Endothelial cell of umbilical vein (primary cell): ENCODE measurements at regions not wholly inside any gene's neighbourhood (a gene's known extent, or its start where the extent isn't known, plus 50 kb on each side); places are given as distances from the start of the nearest gene placed in this dataset.

Experiments used
- BruUV-seq: library from RNA; stranded (reverse); fragments of 400-500 nt; replicated peaks from 2 replicates; lab custom pipeline; 2021; lab: Mats Ljungman, UMichigan
- CTCF ChIA-PET: fragments of 300-600, 350-600 bp; sonication (Branson Sonifier 250); formaldehyde crosslinking; loops from one replicate; lab custom pipeline; 2021; ENCODE audit warnings: antibody characterized with exemption, inconsistent platforms; lab: Charles Lee
- POLR2A ChIA-PET: fragments of 300-600, 350-600 bp; sonication (Branson Sonifier 250); formaldehyde crosslinking; loops from one replicate; lab custom pipeline; 2021; ENCODE audit warnings: antibody characterized with exemption, inconsistent platforms; lab: Charles Lee
- DNase-seq: peaks from one replicate; pipeline ENCODE4 v3.0.0-alpha.2; 2011; ENCODE audit warnings: low read depth, low spot score
- FAIRE-seq: peaks from 2 replicates; lab custom pipeline; 2011; peaks lifted over from hg19 to GRCh38; lab: Jason Lieb, UNC
- H2AFZ ChIP-seq: 2 replicates; pipeline ENCODE4 v1.6.0; 2012; ENCODE audit warnings: low read depth, low read length, control low read depth, inconsistent platforms
- H3K27ac ChIP-seq: 2 replicates; pipeline ENCODE4 v1.5.1; 2011; ENCODE audit warnings: low read depth, mild to moderate bottlenecking, control low read depth, low read length, moderate library complexity; ENCODE audit not compliant: insufficient read depth
- H3K27me3 ChIP-seq, 2 experiments: 2 replicates each; pipeline versions ENCODE4 v1.6.0 to v1.6.1; 2011; ENCODE audit warnings: low read length in 2 of 2, mixed read lengths in 1 of 2; ENCODE audit not compliant: control insufficient read depth in 2 of 2, insufficient read depth in 2 of 2
- H3K36me3 ChIP-seq, 2 experiments: 2 replicates in 1 of 2; 3 replicates in 1 of 2; pipeline ENCODE4 v1.5.1; 2011; ENCODE audit warnings: low read length in 2 of 2, mild to moderate bottlenecking in 1 of 2, moderate library complexity in 1 of 2; ENCODE audit not compliant: control insufficient read depth in 2 of 2, insufficient read depth in 2 of 2; ENCODE audit errors: extremely low read depth in 1 of 2
- H3K4me1 ChIP-seq: 3 replicates; pipeline ENCODE4 v1.5.1; 2011; ENCODE audit warnings: mild to moderate bottlenecking, low read length; ENCODE audit not compliant: control insufficient read depth, insufficient read depth; ENCODE audit errors: extremely low read depth
- H3K4me2 ChIP-seq: 2 replicates; pipeline ENCODE4 v1.6.1; 2011; ENCODE audit warnings: low read length, control low read depth, mixed read lengths; ENCODE audit not compliant: insufficient read depth
- H3K4me3 ChIP-seq, 3 experiments: fragments of 200-600 bp in 1 of 3; sonication (generic), shearing (Covaris generic) in 1 of 3; replicated peaks in 1 of 3; 2 replicates each; pipeline ENCODE4 v1.5.1; 2011 to 2016; ENCODE audit warnings: control low read depth in 3 of 3, low read length in 3 of 3, mild to moderate bottlenecking in 2 of 3, inconsistent platforms in 1 of 3, low read depth in 1 of 3, moderate library complexity in 1 of 3; ENCODE audit not compliant: insufficient read depth in 1 of 3
- H3K79me2 ChIP-seq: 2 replicates; pipeline ENCODE4 v1.6.0; 2012; ENCODE audit warnings: low read length, inconsistent platforms; ENCODE audit not compliant: control insufficient read depth, insufficient read depth
- H3K9ac ChIP-seq: replicated peaks from 2 replicates; pipeline ENCODE3; 2011; ENCODE audit warnings: low read length, control low read depth; ENCODE audit not compliant: insufficient read depth; ENCODE audit errors: extremely low read depth
- H3K9me1 ChIP-seq: replicated peaks from 3 replicates; pipeline ENCODE4 v1.6.0; 2011; ENCODE audit warnings: mild to moderate bottlenecking, low read length; ENCODE audit not compliant: control insufficient read depth, insufficient read depth; ENCODE audit errors: extremely low read depth
- H3K9me3 ChIP-seq: replicated peaks from 2 replicates; pipeline ENCODE4 v1.5.1; 2012; ENCODE audit warnings: low read length, inconsistent platforms; ENCODE audit not compliant: control insufficient read depth, insufficient read depth
- H4K20me1 ChIP-seq: replicated peaks from 2 replicates; pipeline ENCODE3; 2011; ENCODE audit warnings: mild to moderate bottlenecking, low read length; ENCODE audit not compliant: control insufficient read depth, insufficient read depth; ENCODE audit errors: extremely low read depth
- CTCF ChIP-seq, 2 donors: IDR thresholded peaks; 1 replicate in 1 of 2; 2 replicates in 1 of 2; pipeline ENCODE4 v1.5.1; 2011; ENCODE audit warnings: low read length in 2 of 2, mild to moderate bottlenecking in 2 of 2, moderate library complexity in 2 of 2, control low read depth in 1 of 2, inconsistent platforms in 1 of 2, low read depth in 1 of 2; ENCODE audit not compliant: insufficient read depth in 1 of 2; ENCODE audit errors: extremely low read depth in 1 of 2
- EZH2 ChIP-seq: IDR thresholded peaks from 2 replicates; pipeline ENCODE4 v1.6.1; 2012; ENCODE audit warnings: borderline replicate concordance, low read depth, mild to moderate bottlenecking, moderate library complexity, low read length, inconsistent platforms; ENCODE audit not compliant: severe bottlenecking
- FOS ChIP-seq: IDR thresholded peaks from 2 replicates; pipeline ENCODE4 v1.6.1; 2011; ENCODE audit warnings: mild to moderate bottlenecking, low read length, moderate library complexity, borderline replicate concordance; ENCODE audit not compliant: insufficient read depth
- GATA2 ChIP-seq: IDR thresholded peaks from 2 replicates; pipeline ENCODE4 v1.7.0; 2011; ENCODE audit warnings: low read depth, mild to moderate bottlenecking, moderate library complexity, mixed read lengths, low read length; ENCODE audit not compliant: insufficient read length, insufficient read depth
- JUN ChIP-seq: IDR thresholded peaks from 2 replicates; pipeline ENCODE4 v1.6.1; 2011; ENCODE audit warnings: borderline replicate concordance, low read depth; ENCODE audit not compliant: insufficient read length, insufficient read depth
- MAX ChIP-seq: IDR thresholded peaks from 2 replicates; pipeline ENCODE4 v1.6.1; 2011; ENCODE audit not compliant: insufficient read depth, insufficient read length
- MYC ChIP-seq: IDR thresholded peaks from one replicate; pipeline ENCODE4 v1.6.1; 2011; ENCODE audit warnings: mild to moderate bottlenecking, low read depth, low read length
- POLR2A ChIP-seq: IDR thresholded peaks from 2 replicates; pipeline ENCODE4 v1.6.1; 2012; ENCODE audit warnings: low read depth, mild to moderate bottlenecking, control low read depth, low read length
- POLR2AphosphoS5 ChIP-seq: IDR thresholded peaks from 2 replicates; pipeline ENCODE4 v1.6.1; 2012; ENCODE audit warnings: low read depth, mild to moderate bottlenecking, control low read depth, low read length, moderate library complexity; ENCODE audit not compliant: insufficient read depth
- dilution Hi-C: fragments of 300-500 bp; cut with MboI; formaldehyde crosslinking; loops from one replicate; pipeline ENCODE4 v1.15.0; 2019; ENCODE audit warnings: low sequenced_read_pairs; ENCODE audit not compliant: extremely low pct_ligation_motif_present
- intact Hi-C: fragments of 100-400 bp; cut with micrococcal nuclease; formaldehyde crosslinking; loops from one replicate; pipeline ENCODE4 v1.10.0; 2022

GRCh38 chr10:44083719-44084400 lies 301.0 kb downstream of the CXCL12 start:
- Histone ChIP-seq H4K20me1 (no peaks in the 10 kb centered on the region), H3K4me1 (no peaks in the 10 kb centered on the region), H2AFZ (no peak overlapping the region), H3K27ac (no peak overlapping the region), H3K9me1 (no peaks in the 10 kb centered on the region), H3K9ac (no peak overlapping the region), H3K79me2 (no peaks in the 10 kb centered on the region), H3K27me3 (no peaks in the 10 kb centered on the region), H3K9me3 (no peaks in the 10 kb centered on the region), H3K36me3 (no peaks in the 10 kb centered on the region), H3K4me2 (no peak overlapping the region), H3K4me3 (no peak overlapping the region)
- dilution Hi-C loops: no loop called here
- FAIRE-seq (no peak), DNase-seq (no peak)
- ChIA-PET POLR2A (no interaction called here), CTCF (no interaction called here)
- no TSS peak for BruUV-seq
- no peak for TF ChIP-seq MAX
- TF ChIP-seq GATA2: no peak
- TF ChIP-seq CTCF (IDR thresholded peaks at IDR 0.05; ENCODE audit: extremely low read depth in 1 of 2, insufficient read depth in 1 of 2, low read depth in 1 of 2, low read length in 2 of 2): no peak
- TF ChIP-seq MYC: no peak
- TF ChIP-seq JUN: no peak
- no peak for TF ChIP-seq EZH2
- TF ChIP-seq POLR2A: no peak
- no peak for TF ChIP-seq FOS
- no peak for TF ChIP-seq POLR2AphosphoS5
- intact Hi-C loops: no loop called here
